Natural killer cell (primary cell): ENCODE measurements at regions not wholly inside any gene's neighbourhood (a gene's known extent, or its start where the extent isn't known, plus 50 kb on each side); places are given as distances from the start of the nearest gene placed in this dataset.

Source experiments
- ATAC-seq, 3 donors: fragments of 150-1000 bp in 2 of 3; fragments of 200-7000 bp in 1 of 3; cut with Tn5 transposase; 1 replicate in 1 of 3; 2 replicates in 2 of 3; pipeline ENCODE4 v1.10.0; 2021; ENCODE audit warnings: mild to moderate bottlenecking in 2 of 3, moderate library complexity in 2 of 3
- DNase-seq, 2 donors: peaks; one replicate each; pipeline versions ENCODE4 v3.0.0 to v3.0.0-alpha.2; 2013 to 2021; ENCODE audit warnings: mixed read lengths in 1 of 2
- H3K27ac ChIP-seq: one replicate; pipeline ENCODE4 v1.5.1; 2013; ENCODE audit warnings: mild to moderate bottlenecking, low read length
- H3K27me3 ChIP-seq: one replicate; pipeline ENCODE4 v1.6.1; 2013; ENCODE audit warnings: low read length; ENCODE audit not compliant: control insufficient read depth, insufficient read depth
- H3K36me3 ChIP-seq: one replicate; pipeline ENCODE4 v1.6.1; 2013; ENCODE audit warnings: low read length; ENCODE audit not compliant: control insufficient read depth, insufficient read depth
- H3K4me1 ChIP-seq: one replicate; pipeline ENCODE4 v1.6.1; 2013; ENCODE audit warnings: low read length; ENCODE audit not compliant: control insufficient read depth, insufficient read depth
- H3K4me3 ChIP-seq: one replicate; pipeline ENCODE4 v1.5.1; 2013; ENCODE audit warnings: low read length
- H3K9me3 ChIP-seq: one replicate; pipeline ENCODE4 v1.6.1; 2013; ENCODE audit warnings: low read length; ENCODE audit not compliant: control insufficient read depth, insufficient read depth
- H3K27ac Mint-ChIP-seq, 2 donors: one replicate each; pipeline ENCODE4 v1.8.0; 2022; ENCODE audit warnings: mild to moderate bottlenecking in 2 of 2, mixed read lengths in 2 of 2, moderate library complexity in 1 of 2
- H3K27me3 Mint-ChIP-seq, 2 donors: one replicate each; pipeline ENCODE4 v1.8.0; 2022; ENCODE audit warnings: low read depth in 2 of 2, mixed read lengths in 2 of 2
- H3K36me3 Mint-ChIP-seq: one replicate; pipeline ENCODE4 v1.8.0; 2022; ENCODE audit warnings: mixed read lengths
- H3K4me1 Mint-ChIP-seq, 2 donors: one replicate each; pipeline ENCODE4 v1.8.0; 2022; ENCODE audit warnings: mixed read lengths in 2 of 2
- H3K4me3 Mint-ChIP-seq: one replicate; pipeline ENCODE4 v1.8.0; 2022; ENCODE audit warnings: mild to moderate bottlenecking, moderate library complexity, mixed read lengths
- H3K9me3 Mint-ChIP-seq, 2 donors: one replicate each; pipeline ENCODE4 v1.8.0; 2022; ENCODE audit warnings: mixed read lengths in 2 of 2
- WGBS: methylation state at CpG from one replicate; pipeline ENCODE4 v1.1.7; 2013; ENCODE audit warnings: missing lambda C conversion rate; ENCODE audit not compliant: insufficient coverage; 5-methylcytosine and 5-hydroxymethylcytosine counted together
- intact Hi-C: fragments of 100-400 bp; cut with micrococcal nuclease; formaldehyde crosslinking; loops from one replicate; pipeline ENCODE4 v1.14.2; 2022
- TF ChIP-seq, protein P1 (sequence below): fragments of 200-600 bp; IDR thresholded peaks from one replicate; pipeline ENCODE4 v1.8.0; 2022; ENCODE audit warnings: antibody characterized with exemption

GRCh38 chr3:171936191-171936841, 93.2 kb downstream of the TMEM212 start:
- H3K4me1 Mint-ChIP-seq = peaks cover 5 to 11% of the 10 kb centered on the region in 2 donors
- no peaks in the 10 kb centered on the region for H3K9me3 ChIP-seq
- H3K9me3 Mint-ChIP-seq = no peaks in the 10 kb centered on the region
- no peak overlapping the region for H3K4me3 ChIP-seq
- no peaks in the 10 kb centered on the region for H3K4me1 ChIP-seq
- H3K4me3 Mint-ChIP-seq = no peak overlapping the region
- no peak for ATAC-seq
- H3K36me3 ChIP-seq = no peaks in the 10 kb centered on the region
- 89% methylated on average over 6 of the region's 6 CpGs for WGBS
- no peak overlapping the region for H3K27ac ChIP-seq
- H3K27me3 ChIP-seq = no peaks in the 10 kb centered on the region
- H3K27ac Mint-ChIP-seq = no peak overlapping the region
- H3K36me3 Mint-ChIP-seq = no peaks in the 10 kb centered on the region
- no peak for DNase-seq
- intact Hi-C loops = no loop called here
- peaks cover 0 to 3% of the 10 kb centered on the region in 2 donors for H3K27me3 Mint-ChIP-seq
- TF ChIP-seq, protein P1, sequence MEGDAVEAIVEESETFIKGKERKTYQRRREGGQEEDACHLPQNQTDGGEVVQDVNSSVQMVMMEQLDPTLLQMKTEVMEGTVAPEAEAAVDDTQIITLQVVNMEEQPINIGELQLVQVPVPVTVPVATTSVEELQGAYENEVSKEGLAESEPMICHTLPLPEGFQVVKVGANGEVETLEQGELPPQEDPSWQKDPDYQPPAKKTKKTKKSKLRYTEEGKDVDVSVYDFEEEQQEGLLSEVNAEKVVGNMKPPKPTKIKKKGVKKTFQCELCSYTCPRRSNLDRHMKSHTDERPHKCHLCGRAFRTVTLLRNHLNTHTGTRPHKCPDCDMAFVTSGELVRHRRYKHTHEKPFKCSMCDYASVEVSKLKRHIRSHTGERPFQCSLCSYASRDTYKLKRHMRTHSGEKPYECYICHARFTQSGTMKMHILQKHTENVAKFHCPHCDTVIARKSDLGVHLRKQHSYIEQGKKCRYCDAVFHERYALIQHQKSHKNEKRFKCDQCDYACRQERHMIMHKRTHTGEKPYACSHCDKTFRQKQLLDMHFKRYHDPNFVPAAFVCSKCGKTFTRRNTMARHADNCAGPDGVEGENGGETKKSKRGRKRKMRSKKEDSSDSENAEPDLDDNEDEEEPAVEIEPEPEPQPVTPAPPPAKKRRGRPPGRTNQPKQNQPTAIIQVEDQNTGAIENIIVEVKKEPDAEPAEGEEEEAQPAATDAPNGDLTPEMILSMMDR = no peak

GRCh38 chr3:171939578-171939977, 96.4 kb downstream of the TMEM212 start:
- TF ChIP-seq, protein P1 = no peak
- WGBS = 94% methylated on average over 2 of the region's 2 CpGs
- H3K4me1 ChIP-seq = no peaks in the 10 kb centered on the region
- no peaks in the 10 kb centered on the region for H3K36me3 Mint-ChIP-seq
- peaks cover 0 to 5% of the 10 kb centered on the region in 2 donors for H3K27me3 Mint-ChIP-seq
- H3K4me3 ChIP-seq = no peak overlapping the region
- peaks cover 5 to 16% of the 10 kb centered on the region in 2 donors for H3K4me1 Mint-ChIP-seq
- H3K27me3 ChIP-seq = no peaks in the 10 kb centered on the region
- DNase-seq (no peak), ATAC-seq (no peak)
- H3K27ac Mint-ChIP-seq = no peak overlapping the region
- H3K4me3 Mint-ChIP-seq = no peak overlapping the region
- no peak overlapping the region for H3K27ac ChIP-seq
- intact Hi-C loops = no loop called here
- H3K9me3 ChIP-seq = no peaks in the 10 kb centered on the region
- H3K36me3 ChIP-seq = no peaks in the 10 kb centered on the region
- H3K9me3 Mint-ChIP-seq = no peaks in the 10 kb centered on the region

DNA sequence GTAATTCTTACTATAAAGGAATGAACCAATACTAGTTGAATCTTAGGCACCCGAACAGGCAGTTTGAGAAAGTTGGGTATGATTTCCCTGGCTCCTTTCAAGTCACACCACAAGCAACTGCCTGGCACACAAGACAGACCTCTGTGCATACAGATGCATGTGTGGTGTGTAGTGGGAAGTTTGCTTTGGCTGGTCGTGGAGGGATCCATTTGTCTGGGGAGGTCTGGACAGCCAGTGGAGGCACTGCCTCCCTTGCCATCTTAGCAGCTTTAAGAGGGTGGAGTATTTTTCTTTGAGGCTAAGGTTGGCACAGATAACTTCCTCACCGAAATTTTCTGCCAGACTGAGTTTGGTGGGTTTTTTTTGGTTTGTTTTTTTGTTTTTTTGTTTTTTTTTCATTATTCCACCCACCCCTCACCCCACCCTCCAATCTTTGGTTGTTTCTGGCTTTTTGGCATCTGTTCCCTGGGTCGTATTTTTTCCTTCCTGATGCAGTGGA, 97.1 kb downstream of the TMEM212 start:
- H3K27ac ChIP-seq = no peak overlapping the region
- no peaks in the 10 kb centered on the region for H3K36me3 ChIP-seq
- Mint-ChIP-seq H3K9me3 (no peaks in the 10 kb centered on the region), H3K27me3 (peaks cover 0 to 5% of the 10 kb centered on the region in 2 donors), H3K4me3 (no peak overlapping the region), H3K4me1 (peaks cover 5 to 16% of the 10 kb centered on the region in 2 donors), H3K27ac (no peak overlapping the region), H3K36me3 (no peaks in the 10 kb centered on the region)
- no peak for DNase-seq
- no peaks in the 10 kb centered on the region for H3K4me1 ChIP-seq
- intact Hi-C loops = no loop called here
- 48% methylated on average over 4 of the region's 4 CpGs for WGBS
- no peaks in the 10 kb centered on the region for H3K27me3 ChIP-seq
- ATAC-seq = no peak
- H3K4me3 ChIP-seq = no peak overlapping the region
- TF ChIP-seq, protein P1 = no peak
- no peaks in the 10 kb centered on the region for H3K9me3 ChIP-seq
